ENCODE measurements at regions not wholly inside any gene's neighbourhood (a gene's known extent, or its start where the extent isn't known, plus 50 kb on each side); places are given as distances from the start of the nearest gene placed in this dataset.
"Not testable (repeated sequence)": the region's sequence is repeated elsewhere in the genome, so short reads cannot be mapped to it uniquely, and the experiment has no call there.

DNA sequence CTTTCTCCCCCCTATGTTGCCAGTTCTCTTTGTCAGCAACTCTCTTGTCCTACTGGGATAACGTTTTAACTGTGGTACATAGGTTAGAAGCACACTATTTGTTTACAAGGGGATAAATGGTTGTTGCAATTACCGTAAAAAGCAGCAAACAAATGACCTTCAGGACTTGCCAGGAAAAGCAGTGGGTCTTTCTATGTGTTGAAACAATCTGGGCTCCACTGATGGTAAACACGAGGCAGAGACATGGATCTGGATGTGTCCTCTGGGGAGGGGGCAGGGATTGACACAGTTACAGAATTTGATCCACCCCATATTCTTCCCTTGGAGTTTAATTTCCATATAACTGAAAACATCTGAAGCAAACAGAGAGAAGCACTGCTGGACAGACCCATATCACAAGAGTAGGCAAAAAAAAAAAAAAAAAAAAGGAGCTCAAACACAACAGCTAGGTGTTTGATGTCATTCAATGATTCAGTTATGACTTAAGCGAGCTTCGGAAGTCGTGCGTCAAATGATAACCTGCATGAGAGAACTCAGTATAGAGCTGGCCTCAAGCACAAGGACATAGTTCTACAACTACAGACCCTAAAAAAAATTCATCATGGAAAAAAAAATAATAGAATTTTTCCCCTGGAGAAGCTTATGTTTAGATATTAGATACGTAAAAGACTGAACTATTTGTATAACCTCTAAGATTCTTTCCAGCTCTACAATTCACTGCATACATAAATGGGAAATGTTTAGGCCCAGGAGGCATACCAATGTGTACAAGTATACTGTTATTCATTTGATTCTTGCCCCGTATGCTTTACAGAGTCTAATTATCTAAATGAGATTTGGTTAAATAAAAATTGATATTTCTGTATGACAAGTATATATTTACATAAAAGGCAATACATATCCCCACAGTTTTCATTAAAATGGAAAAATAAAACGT lies 127.7 kb downstream of the ALDH8A1 start:
- no peak for DNase-seq

DNA sequence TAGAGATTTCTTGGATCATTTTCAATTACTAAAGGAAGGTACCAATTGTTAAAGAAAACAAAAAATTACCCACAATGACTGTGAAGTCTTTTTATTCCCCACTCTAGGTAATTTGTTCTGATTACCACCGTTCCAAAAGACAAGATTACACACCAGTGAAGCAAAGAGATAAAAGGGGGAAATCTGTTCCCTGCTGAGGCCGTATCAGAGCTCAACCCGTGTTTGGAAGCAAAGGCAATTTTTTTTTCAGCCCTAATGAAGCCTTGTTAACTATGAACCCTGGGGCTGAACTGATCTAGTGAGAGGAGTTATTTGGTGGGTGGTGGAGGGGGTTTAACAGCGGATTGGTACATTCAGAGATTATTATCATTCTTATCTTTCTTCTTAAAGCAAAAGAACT lies 128.5 kb downstream of the ALDH8A1 start:
- DNase-seq = no peak

GRCh38 chr6:134819863-134820800 lies 129.8 kb downstream of the ALDH8A1 start:
- no peak for DNase-seq

DNA sequence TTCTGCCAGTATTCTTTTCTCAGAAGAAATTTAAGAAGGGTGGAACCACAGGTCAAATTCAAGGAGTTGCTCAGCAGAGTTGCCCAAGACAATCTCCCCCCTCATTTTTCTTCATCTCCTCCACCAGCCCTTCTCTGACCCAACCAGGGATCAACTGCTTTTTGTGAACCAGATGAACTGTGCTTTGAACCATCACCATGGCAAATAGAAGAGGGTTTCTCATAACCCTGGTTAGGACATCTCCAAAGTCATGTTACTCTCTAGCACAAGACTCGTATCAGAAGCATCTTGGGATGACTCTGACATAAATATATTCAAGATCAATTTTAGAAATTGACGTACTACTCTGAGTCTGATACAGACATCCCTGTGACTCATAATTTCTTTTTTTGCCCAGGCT lies 130.7 kb downstream of the ALDH8A1 start:
- no peak for DNase-seq

DNA sequence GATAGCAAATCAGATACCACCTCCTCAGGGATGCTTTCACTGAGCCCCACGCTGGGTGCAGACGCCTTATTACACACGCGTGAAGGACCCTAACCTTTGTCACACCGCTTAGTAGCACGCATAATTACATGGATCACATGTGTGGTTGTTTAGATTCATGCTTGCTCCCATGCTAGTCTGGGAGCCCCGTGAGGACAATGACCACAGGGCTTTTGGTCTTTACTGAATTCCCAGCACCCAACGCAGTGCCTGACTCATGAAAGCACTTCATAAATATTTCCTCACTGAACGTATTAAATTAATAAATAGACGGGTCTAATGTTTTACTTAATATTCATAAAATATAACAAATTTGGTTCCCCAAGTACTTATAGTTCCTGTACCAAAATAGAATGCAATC lies 132.5 kb downstream of the ALDH8A1 start:
- no peak for DNase-seq

DNA sequence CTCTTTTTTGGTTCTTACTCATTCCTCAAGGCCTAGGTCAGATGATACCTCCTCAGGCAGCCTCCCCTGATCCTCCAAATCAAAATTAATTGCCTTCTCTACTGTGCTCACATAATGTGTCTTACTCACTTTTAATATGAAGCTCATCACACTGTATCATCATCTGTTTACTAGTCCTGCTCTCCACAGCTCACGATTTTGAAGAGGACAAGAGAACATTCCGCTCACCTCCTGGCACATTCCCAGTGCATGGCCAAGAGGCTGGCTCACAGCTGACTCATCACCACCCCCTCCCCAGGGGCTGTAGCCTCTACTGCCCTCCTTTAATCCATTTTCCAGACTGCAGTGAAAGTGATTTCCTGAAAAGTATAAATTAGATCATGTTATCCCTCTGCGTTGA lies 133.1 kb downstream of the ALDH8A1 start:
- no peak for DNase-seq

GRCh38 chr6:134816300-134816699 lies 133.6 kb downstream of the ALDH8A1 start:
- DNase-seq = no peak

GRCh38 chr6:134814076-134814695 lies 135.7 kb downstream of the ALDH8A1 start:
- no peak for DNase-seq

- no peak for DNase-seq
Measured at GRCh38 chr6:134813146-134813545, 136.8 kb downstream of the ALDH8A1 start.

- DNase-seq = no peak
Measured at GRCh38 chr6:134810402-134810801, 139.5 kb downstream of the ALDH8A1 start.

DNA sequence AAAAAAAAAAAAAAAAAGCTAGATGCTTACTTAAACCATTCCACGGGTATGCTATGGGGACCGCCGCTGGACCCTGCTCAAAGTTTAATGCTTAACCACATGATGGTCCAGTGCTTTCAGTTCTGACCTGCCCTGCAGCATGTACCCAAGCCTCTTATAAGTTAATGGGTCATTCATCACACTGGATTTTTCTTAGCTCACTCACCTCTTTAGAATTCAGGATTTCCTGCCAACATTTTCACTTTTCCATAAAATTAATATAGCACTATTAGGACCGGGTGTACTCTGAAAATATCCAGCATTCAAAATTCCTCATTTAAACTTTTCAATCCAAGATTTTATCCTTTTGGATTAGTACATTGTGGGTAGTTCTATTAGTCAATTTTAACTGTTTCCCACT lies 140.8 kb downstream of the ALDH8A1 start:
- no peak for DNase-seq

DNA sequence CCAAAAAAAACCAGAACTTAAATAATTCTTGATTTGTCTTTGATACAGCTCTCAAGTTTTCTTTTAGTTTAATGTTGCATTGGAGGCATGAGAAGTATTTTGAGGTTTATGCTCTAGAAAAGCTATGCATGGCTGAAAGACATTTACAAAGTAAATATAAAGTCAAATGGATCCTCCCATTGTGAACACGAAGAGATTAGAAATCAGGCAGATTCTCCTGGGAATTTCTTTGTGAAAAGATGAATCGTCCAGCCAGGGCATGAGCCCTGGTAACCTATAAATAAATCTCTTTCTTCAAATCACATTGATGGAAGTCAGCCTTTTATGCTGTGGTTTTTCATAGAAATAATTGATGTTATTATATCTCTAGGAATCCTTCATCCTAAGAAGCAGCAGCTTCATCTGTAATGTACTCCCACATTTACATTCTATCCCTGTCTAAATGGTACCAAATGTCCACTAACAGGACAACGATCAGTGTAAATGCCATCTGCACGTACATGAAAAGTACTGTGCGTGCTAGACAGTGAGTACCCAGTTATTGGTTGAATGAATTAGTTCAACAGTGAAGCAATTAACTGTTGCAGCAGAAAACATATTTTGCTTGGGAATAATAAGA lies 143.6 kb downstream of the ALDH8A1 start:
- no peak for DNase-seq

DNA sequence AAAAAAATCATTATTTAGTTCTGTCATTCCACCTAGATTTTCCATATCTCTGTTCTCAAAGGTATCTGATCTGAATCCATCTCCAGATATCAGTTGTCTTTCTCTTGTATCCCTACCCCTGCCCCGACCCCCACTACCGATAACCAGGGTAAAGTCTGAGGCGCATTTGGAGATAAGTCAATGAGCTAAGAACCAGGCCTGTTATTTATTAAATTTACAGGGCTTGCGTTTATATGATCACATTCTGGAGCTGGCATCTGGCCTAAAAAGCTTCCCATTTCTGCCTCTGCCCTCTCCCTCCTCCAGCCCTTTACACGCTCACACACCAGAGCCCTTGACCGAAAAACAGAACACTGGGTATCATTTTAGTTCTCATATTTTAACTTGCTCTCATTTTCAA lies 144.7 kb downstream of the ALDH8A1 start:
- DNase-seq = no peak

DNA sequence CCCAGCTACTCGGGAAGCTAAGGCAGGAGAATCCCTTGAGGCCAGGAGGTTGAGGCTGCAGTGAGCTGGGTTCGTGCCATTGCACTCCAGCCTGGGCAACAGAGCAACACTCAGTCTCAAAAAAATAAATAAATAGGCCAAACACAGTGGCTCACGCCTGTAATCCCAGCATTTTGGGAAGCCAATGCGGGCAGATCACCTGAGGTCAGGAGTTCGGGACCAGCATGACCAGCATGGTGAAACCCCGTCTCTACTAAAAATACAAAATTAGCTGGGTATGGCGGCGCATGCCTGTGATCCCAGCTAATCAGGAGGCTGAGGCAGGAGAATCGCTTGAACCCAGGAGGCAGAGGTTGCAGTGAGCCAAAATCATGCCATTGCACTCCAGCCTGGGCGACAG lies 145.6 kb downstream of the ALDH8A1 start:
- not testable (repeated sequence) for DNase-seq

DNA sequence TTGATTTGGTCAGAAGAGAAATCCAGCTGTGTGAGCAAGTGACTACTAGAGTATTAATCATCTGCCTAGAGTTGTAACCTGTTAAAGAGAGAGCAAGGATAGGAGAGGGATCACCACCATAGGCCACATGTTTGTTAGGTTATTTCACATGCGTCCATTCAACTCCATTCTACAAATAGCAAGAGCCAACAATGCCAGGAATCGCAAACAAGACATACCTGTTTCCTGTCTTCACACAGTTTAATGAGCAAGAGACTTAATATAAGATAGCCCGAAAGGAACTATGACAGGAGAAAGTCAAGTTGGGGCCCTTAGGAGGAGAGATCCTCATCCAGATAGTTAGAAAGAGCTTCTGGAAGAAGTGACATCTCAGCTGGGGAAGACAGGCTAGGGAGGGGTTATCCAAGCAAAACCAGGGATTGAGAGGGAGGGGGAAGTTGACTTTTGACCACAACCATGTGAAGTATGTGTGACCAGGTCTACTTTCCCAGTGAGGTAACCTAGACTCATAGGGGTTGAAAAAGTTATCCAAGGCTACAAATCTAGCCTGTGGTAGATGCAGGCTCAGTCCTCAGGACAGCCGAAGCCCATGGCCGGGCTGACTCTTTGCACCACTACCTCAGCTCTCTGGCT lies 147.4 kb downstream of the ALDH8A1 start:
- no peak for DNase-seq

GRCh38 chr6:134797400-134798113 lies 152.3 kb downstream of the ALDH8A1 start:
- DNase-seq = no peak

DNA sequence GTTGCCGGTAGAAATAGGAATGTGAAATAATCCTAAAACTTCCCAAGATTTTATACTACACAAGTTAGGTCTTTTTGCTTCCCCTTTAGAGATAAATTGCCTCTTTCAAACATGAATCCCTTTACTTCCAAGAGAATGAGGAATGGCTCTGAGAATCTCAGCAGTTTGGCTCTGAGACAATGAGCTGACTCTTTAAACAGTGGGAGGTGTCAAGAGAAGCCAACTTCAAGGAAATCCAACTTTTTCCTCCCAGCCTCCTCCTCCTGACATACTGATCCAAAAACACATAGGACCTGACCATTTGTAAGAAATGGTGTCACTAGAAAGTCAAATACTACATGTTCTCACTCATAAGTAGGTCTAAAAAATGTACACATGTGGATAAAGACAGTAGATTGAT lies 154.2 kb downstream of the ALDH8A1 start:
- DNase-seq = no peak

DNA sequence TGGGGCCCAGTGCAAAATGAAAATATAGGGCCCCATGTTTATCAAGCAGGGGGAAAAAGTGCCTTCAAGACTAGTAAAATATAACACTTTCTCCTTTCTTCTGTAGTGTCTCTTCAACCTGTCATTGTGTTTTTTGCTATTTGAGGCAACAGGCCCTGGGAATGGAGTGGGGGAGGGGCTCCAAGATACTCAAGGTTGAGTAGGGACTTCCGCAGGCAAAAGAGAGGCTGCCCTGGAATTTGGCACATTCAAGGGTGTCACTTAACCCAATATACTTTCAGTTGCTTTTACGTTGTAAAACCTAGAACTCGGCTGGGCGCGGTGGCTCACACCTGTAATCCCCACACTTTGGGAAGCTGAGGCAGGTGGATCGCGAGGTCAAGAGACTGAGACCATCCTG lies 154.9 kb downstream of the ALDH8A1 start:
- no peak for DNase-seq

- DNase-seq = not testable (repeated sequence)
Measured at GRCh38 chr6:134791243-134791843, 158.6 kb downstream of the ALDH8A1 start.

DNA sequence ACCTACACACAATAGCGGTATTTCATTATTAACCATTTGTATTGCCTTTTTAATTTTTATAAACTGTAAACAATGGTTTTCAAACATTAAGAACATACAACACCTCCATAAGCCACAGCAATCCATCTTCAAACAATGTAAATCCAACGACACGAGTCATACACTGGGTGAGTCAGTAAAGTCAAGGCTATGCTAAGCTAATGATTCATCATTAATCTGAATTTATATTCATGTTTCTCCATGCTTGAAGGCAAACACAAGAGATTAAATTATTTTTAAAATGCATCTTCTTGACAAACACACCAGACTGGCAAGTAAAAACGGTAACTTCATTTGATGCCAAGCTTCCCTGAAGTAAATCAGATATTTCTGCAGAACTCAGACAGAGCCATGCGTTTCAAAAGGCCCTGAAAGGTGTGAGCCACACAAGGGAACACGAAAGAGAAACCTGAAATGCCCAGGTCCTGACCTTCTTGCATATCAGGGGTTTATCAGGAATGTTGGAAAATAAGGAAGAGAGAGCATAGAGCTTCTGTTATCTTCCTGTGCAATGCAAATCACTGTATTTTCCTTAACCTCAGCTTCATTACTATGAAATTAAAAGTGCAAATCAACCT lies 162.5 kb downstream of the ALDH8A1 start:
- DNase-seq = no peak

DNA sequence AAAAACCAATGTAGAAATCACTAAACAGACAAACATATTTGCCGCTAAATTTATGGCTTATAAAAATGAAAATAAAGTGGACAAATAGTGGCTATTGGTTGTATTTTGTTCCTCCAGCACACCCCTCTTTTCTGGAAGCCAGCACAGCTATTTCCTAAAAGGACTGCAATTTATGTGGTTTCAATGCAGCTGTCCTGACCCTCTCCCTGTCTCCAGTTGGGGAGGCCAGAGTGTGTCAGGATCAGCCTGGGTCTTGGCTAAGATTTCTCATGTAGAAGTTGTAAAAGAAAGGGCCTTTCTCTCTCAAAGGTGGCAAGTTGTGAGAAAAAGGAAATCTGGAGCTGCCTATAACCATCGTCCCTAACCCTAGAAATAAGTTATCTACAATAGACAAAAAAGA lies 165.6 kb downstream of the ALDH8A1 start:
- DNase-seq = no peak
